ENCODE measurements at regions not wholly inside any gene's neighbourhood (a gene's known extent, or its start where the extent isn't known, plus 50 kb on each side); places are given as distances from the start of the nearest gene placed in this dataset.

DNA sequence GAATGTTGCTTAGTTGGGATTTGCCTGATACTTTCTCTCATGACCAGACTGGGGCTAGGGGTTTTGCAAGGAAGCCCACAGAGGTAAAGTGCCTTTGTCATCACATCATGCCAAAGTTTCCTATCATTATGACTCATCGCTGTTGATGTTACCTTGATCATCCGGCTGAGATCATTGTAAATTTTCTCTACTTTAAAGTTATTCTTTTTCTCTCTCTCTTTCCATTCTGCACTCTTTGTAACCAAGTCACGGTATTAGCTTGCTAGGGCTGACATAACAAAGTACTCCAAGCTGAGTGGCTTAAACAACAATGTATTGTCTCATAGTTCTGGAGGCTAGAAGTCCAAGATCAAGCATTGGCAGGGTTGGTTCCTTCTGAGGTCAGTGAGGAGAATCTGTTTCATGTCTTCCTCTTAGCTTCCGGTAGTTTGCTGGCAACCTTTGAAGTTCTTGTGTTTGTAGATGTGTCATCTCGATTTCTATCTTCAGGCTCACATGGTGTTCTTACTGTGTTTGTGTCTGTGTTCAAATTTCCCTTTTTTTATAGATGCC is 113.0 kb downstream of the DTHD1 start:
- peak; percentile 37 for DNase-seq

DNA sequence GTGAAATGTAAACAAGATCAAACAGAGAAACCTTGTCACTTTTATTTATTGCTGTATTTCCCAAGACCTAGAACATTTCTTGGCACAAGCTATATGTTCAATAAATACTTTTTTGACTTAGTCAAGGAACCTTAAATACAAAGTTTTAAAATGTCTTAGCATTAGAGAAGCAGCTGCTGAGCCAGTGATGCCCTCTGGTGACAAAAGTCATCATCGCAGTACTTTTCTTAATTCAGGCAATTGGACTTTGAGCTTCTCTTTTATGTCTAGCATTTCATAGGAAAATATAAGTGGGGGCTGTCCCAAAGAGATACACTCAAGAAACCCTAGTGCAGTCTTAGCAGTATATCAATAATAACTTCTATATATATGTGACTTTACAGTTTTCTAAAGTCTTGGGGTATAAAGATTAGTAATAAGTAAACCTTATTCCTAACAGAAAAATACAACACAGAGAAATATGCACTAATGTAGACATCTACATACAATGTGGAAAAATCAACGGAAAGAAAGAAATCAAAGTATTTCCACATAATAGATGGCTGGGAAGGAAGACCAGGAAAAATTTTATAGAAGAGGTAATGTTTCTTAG is 118.4 kb downstream of the DTHD1 start:
- peak; percentile 30 for DNase-seq

DNA sequence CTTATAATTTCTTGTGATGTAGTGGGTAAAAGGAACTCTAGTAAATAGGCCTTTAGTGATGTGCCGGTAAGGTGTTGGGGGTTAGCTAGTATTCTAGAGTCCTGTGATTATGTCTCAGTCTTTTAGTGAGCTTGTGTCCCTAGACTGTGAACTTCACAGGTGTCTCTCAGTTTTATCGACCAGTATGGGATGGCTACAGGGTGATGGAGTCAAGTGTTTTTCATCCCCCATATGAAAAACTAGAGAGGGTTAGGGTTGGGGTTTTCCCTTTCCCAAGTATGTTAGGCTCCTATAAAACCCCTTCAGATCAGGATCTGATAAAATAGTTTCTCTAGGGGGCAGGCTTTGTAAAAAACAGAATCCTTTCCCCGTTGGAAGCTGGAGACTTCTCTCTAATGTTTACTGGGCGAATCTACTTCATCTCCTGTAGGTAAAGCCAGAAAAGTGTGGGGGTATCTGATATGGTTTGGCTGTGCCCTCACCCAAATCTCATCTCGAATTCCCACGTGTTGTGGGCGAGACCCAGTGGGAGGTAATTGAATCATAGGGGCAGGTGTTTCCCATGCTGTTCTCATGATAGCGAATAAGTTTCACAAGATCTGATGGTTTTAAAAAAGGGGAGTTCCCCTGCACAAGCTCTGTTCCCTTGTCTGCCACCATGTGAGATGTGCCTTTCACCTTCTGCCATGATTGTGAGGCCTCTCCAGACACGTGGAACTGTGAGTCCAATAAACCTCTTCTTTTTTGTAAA is 120.8 kb downstream of the DTHD1 start:
- DNase-seq, result no peak

DNA sequence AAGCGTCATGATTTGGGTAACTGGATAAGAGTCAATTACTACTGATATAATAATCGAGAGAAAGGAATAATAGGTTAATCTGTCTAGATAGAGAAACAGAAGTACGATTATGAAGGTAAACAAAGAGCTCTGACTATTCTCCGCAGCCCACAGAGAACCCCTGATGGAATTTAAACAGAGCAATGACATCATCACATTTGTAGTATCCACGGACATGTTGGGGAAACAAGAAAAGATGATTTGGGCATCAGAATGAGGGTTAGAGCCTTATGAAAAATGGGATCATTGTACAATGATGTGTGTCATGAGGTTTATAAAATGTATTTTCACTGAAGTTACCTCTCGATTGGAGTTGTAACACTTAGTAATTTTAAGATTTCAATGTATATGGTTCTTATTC is 129.9 kb downstream of the DTHD1 start:
- no peak for DNase-seq

DNA sequence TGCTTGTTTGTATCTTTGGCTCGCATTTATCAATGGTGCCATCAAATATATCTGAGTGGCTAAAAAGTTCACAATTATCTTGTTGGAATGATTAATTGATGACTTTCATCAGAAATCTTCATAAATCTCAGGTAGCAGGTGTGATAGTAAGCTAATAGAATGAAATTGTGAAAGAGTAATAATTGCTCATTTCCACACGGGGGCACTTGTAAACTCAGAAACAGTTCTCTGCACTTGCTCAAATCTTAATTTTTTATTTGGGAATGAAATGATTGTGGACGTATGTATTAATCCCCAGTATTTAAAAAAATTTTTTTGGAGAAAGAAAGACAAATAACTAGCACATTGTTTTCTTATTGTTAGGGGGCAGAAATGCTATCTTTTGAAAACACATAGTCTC is 132.8 kb downstream of the DTHD1 start:
- no peak for DNase-seq

DNA sequence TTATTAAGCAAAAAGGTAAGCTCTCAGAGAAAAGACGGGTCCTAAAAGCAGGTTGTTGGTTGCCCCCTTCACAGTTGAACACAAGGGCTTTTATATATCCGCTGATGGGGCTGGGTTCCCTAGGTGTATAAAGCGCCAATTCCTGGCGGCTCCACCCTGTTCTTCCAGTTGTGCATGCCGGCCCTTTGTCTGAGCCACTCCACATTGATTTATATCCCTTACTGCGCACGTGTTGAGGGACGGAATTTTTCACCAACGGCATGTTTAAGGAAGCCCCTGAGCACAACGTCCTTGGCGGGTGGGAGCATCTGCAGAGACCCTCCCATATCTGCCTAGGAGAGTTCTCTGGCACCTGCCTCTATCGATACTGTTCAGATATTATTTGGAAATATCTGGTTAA is 135.7 kb downstream of the DTHD1 start:
- DNase-seq, result no peak

DNA sequence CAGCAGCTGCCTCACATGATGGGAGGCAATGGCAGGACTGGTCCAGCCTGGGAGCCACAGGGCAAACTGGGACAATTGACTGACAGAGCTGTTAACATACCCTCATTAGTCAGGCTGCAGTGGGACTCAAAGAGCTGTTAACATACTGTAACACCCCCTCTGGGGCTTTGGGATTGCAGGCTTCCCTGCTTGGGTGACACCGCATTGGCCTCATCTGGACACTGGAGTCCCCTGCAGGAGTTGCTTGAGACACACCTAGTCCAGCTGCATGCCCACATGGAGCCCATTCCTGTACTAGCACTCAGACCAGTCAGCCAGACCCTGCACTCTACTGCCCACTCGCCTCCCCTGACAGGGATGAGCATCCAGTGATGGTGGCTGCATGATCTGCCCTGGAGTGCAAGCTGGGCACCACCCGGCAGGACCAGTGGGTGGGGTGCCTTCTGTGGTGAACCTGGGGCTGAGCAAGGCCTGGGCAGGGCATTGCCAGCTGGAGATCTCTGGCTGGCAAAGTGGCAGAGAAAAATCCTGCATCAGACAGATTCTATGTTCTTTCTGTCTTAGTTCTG is 138.8 kb downstream of the DTHD1 start:
- DNase-seq, result no peak

DNA sequence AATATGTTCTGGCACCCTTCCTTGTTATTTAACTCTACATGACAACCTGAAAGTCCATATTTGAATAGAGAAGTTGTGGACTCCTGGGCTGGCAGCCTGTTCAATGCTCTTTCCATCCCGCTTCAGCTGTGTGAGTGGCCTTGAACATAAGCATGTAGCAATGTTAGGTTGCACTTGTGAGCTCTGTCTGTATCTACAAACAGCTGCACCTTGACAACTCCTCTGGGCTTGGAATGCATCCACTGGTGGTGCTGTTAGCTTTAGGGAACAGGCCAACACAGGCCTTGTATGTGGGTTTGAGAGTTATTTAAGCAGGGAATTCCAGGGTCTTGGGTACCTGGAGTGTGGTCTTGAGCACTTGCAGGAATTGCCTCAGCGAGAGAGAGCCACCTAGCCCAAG is 141.2 kb downstream of the DTHD1 start:
- no peak for DNase-seq

DNA sequence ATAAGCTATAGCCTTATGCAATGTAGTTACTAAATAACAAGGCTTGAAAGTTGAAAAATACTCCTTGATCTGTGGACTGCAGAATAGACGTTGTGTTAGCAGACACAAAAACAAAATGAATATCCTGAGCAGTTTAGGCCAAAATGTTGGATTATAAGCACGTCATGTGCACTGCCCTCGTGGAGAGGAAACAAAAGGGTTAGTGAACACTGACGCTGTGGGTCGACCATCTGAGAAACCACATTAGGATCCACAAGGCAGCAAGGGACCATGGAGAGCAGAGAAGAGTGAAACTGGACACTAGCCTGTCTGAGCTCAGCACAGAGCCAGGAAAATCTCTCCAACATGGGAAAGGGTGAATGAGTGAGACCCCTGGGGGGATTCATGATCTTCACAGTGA is 145.3 kb downstream of the DTHD1 start:
- DNase-seq, result no peak

DNA sequence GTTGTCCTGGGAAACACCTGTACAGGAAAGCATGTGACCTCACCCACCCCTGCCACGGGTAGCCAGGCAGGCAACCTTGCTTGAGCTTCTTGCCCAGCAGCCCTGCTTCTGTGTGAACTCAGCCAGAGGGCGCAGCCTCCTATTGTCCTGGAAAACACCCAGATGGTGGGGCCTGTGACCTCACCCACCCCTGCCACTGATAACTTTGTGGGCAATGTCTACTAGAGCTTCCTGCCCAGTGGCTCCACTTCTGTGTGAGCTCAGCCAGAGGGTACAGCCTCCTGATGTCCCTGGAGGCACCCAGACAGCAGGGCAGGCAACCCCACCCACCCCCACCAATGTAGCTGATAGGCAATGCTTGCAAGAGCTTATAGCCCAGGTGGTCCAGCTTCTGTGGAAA is 146.3 kb downstream of the DTHD1 start:
- no peak for DNase-seq

DNA sequence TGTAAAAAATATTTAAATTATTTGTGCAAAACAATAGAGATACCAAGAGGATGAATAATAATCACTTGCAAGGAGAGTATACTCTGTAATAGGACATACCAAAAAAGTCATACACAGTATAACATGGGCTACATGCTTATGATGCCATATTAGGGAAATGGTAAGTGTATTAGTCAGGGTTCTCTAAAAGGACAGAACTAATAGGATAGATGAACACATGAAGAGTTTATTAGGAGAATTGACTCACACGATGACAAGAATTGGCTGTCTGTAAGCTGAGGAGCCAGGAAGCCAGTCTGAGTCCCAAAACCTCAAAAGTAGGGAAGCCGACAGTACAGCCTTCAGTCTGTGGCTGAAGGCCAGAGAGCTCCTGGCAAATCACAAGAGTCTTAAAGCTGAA is 151.2 kb downstream of the DTHD1 start:
- no peak for DNase-seq

DNA sequence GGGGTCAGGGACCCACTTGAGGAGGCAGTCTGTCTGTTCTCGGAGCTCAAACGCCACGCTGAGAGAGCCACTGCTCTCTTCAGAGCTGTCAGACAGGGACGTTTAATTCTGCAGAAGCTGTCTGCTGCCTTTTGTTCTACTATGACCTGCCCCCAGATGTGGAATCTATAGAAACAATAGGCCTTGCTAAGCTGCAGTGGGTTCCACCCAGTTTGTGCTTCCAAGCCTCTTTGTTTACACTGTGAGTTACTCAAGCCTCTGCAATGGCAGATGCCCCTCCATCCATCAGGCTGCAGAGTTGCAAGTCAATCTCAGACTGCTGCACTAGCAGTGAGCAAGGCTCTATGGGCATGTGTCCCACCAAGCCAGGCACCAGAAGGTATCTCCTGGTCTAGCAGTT is 158.1 kb downstream of the DTHD1 start:
- DNase-seq, result no peak

DNA sequence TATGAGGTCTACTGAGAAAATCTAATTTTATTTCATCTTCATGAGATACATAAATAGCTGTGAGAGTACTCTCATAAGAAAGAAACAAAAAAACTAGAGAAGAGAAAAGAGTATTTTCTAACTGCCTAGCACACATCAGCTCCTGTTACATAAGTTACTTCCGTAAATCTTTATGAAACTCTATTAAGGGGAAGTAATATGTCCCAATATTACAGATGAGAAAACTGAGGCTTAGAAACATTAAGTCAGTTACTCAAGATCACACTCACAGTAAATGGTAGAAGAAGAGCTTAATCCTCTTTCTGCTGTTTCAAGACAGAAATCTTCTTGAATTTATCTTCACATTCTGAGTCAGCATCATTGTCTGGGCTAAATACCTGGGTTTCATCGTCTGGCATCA is 164.1 kb downstream of the DTHD1 start:
- no peak for DNase-seq

DNA sequence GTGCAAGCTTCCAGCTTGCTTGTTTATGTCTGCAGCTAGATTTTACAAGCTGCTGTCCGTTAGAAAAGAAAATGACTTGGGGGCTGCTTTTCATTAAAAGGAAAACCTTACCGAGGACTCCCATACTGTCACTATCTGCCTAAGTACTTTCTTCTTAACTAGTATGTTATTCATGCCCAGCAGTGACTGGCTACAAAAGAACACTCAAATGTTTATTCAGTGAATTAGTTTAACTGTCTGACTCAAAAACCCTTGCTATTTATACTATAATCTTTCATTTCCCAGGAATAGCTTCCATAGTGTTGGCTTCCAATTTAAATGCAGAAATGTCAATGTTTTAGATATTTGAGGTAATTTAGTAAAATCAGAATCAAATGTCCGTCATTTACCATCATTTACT is 164.9 kb downstream of the DTHD1 start:
- no peak for DNase-seq

DNA sequence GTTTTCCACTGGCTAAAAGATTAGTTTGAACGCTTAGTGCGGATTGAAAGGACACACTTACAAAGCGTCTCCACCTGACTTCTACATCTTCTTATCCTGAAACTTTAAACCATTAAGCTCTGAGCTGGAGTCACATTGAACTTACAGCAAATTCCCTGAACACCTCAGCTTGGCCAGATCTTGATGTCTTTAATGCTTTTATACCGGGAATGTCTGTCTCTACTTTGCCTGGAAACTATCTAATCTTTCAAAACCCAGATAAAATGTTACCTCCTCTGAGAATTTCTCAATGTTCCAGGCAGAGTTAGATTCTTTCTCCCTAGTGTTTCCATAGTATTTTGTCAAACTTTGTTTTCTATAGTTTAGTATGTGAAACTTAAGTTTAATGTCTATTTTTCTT is 179.9 kb downstream of the DTHD1 start:
- no peak for DNase-seq

DNA sequence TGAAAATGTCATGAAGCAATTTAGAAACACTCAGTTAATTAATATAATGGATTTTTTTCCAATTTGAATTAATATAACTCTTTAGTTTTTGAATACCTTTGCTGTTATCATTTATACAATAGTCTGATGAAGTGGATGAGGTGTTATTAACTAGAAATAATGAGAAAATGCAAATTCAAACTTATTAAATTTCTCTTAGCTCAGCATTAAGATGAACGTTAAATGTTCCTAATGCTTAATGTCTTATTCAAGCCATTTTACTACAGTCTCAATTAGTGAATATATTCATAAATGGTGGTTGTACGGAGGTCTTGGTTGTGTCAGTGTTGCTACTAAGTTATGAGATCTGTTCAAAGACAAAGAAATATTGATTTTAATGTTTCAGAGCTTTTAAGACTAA is 186.3 kb downstream of the DTHD1 start:
- DNase-seq, result no peak

DNA sequence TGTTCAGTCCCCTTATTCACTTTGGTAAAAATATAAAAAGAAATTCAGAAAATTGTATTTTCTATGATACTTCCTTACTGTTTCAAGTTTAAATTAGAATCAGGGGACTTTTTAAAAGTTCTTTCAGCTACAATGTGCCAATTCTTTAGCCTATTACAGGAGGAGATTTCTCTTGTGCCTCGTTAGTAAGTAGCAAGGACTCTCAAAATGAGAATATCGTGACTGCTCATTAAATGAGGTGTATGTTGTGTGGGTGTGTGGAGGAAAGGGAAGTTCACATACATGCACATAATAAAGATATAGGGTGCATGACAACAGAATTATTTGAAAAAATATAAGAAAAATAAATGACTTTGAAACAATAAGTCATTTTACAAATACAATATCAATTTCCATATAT is 190.5 kb downstream of the DTHD1 start:
- no peak for DNase-seq

DNA sequence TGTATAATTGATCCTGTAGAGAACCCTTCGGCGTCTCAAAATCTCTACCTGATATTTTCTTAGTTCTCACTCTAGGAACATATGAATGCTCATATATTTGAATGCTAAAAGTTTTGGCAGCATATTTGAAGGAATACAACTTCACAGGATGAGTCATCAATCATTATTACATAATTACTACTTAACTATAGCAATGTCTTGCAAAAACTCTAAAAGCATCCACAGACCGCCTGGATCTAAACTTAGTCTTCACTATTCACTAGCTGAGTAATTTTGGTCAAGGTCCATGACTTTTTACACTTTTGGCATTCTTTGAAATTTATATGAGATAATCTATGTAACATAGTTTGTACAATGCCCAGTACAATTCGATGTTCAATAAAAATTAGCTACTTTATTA is 194.7 kb downstream of the DTHD1 start:
- DNase-seq, result no peak

DNA sequence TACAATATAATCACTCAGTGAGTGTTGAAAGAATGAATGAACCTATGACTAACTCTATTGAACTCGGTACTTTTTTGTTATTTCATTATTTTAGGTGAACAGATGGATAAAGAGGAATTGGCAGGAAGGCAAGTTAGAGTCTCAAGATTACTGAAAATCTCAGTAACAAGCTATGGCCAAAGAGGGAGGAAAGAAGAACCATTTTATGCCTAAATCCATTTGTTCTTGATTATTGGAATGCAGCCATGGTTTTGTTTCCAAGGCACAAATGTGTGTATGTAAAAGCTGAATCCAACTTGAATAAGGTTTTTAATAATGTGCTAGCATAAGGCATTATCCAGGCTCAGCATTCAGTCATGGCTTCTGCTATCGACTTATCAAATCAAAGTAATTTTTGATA is 196.4 kb downstream of the DTHD1 start:
- no peak for DNase-seq

DNA sequence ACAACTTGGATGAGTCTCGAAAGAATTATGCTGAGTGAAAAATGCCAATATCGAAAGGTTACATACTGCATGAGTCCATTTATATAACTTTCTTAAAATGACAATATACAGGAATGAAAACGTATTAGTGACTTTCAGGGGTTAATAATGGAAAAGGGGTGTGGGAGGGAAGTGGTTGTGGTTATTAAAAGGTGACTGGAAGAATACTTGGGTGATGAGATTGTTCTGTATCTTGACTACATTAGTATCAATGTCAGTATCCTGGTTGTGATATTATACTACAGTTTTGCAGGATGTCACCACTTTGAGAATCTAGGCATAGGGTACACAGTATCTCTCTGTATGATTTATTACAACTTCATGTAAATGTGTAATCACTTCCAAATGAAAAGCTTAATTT is 204.5 kb downstream of the DTHD1 start:
- no peak for DNase-seq

DNA sequence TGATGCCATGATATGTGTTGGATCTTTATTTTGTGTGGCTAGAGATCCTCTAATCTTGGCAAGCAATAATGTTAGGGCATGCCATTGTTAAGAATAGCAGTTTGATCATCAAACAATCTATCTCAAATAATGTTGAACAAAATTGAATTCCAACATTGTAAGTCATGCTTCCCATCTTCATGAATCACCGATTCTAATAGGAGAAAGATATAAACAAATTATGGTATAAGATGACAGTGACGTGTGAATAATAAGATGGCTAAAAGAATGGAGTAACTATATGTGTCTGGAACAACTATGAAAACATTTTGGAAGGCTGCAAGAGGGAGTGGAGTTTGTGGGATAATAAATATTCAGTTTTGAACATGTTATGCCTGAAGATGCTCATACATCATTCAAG is 208.4 kb downstream of the DTHD1 start:
- DNase-seq, result no peak

DNA sequence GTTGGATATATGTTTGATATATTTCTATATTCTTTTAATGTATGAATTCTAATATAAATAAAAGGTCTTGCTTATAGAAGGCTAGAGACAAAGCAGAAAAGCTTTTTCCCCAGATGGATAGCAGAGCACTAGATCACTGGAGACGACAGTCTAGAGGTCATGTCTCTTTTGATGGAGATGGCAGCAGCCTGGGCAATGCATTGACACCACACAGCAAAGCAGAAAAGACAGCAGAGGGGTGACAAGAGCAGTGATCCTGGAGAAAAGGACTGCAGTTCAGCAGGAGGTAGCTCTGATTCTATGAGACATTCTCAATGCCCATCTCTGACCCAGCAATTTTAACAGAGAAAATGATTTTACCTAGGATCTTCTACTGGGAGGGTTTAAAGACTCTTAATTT is 210.6 kb downstream of the DTHD1 start:
- no peak for DNase-seq

DNA sequence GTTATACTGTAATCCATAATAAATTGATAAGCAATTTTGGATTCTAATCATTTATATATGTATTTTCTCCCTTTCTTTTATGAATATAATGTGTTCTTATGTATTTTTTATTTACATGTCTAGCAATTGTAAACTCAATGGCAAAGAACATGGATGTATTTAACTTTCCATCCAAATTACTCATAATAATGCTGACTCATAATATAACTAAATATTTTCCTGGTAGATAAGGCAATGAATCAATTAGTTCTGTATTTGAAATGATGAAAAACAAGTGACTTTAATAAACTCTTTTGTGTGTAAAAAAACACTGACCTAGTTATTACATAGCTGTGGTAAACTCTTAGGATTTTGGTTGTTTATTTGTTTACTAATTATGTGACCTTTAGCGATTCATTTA is 211.2 kb downstream of the DTHD1 start:
- DNase-seq, result no peak

DNA sequence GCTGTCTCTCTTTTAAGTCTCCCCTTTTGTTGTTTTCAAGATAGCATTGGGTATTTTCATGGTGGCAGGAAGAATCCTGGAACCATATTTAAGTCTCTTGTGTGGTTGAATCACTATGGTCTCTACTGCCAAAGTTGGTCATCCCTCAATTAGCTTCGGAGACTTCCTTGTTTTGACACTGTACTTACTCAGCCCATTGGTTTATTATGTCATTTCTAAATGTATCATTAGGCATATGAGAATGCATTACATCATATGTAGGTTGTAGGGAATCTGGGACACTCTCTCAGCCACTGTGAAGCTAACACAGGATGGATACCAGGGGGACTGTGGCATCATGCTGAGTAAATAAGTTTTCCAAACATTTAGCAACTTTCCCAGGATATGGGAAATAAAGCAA is 211.8 kb downstream of the DTHD1 start:
- no peak for DNase-seq

DNA sequence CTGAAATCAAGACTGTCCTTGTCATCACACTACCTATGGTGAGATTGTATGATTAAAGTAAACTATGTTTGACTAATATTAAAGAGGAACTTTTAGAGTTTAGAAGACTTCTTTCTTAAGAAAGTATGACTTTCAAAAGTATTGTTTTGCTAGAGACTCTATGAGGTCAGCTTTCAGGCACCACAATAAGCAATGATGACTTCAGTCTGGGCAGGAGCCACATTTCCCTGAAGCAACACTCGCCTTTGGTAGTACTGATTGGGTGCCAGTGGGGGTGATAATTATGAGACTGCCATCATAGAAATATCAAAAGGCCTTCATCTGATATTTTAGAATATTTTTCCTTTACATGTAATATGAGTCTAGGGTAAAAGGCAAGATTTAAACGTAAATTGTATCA is 212.6 kb downstream of the DTHD1 start:
- DNase-seq, result no peak

All from stimulated activated CD4-positive, alpha-beta T cell treated with anti-CD3 and anti-CD28 coated beads, Interleukin-1b, Interleukin-23, amount 100 ng/mL, for 48 hours (primary cell).